ENCODE measurements at regions not wholly inside any gene's neighbourhood (a gene's known extent, or its start where the extent isn't known, plus 50 kb on each side); places are given as distances from the start of the nearest gene placed in this dataset.
"Not testable (repeated sequence)": the region's sequence is repeated elsewhere in the genome, so short reads cannot be mapped to it uniquely, and the experiment has no call there.

GRCh38 chr12:61188801-61189595 lies 1071.2 kb upstream of the USP15 start:
- in situ Hi-C loops (cut with HindIII; ENCODE audit: low sequenced_read_pairs): no loop called here
- no peak for DNase-seq (ENCODE audit: low spot score)

GRCh38 chr12:61213646-61214045 lies 1046.6 kb upstream of the USP15 start:
- in situ Hi-C loops (cut with HindIII; ENCODE audit: low sequenced_read_pairs): no loop called here
- DNase-seq (ENCODE audit: low spot score): no peak

GRCh38 chr12:61220337-61220736 lies 1039.9 kb upstream of the USP15 start:
- in situ Hi-C loops (cut with HindIII; ENCODE audit: low sequenced_read_pairs): no loop called here
- DNase-seq (ENCODE audit: low spot score): no peak

DNA sequence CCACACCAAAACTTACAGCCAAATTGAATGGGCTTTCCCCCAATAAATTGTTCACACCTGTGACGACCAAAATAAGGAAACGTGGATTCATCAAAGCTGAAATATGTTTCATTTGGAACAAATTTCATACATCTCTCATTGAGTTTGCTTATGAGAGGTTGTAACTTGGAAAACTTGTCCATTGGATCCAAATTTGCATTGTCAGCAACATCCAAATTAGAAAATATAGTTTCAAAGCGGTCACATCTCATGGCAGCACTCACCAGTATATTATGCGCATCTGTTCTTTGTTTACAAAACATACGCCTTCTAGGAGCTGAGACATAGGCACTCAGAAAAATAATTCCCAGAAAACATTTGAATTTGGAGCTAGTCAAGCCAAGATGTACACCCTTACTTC lies 1028.2 kb upstream of the USP15 start:
- in situ Hi-C loops (cut with HindIII; ENCODE audit: low sequenced_read_pairs): no loop called here

GRCh38 chr12:61250303-61250702 lies 1009.9 kb upstream of the USP15 start:
- in situ Hi-C loops (cut with HindIII; ENCODE audit: low sequenced_read_pairs): no loop called here
- DNase-seq (ENCODE audit: low spot score): no peak

More for the DNA sequence above, 1028.2 kb upstream of the USP15 start:
- DNase-seq (ENCODE audit: low spot score): no peak

GRCh38 chr12:61251076-61251475 lies 1009.1 kb upstream of the USP15 start:
- in situ Hi-C loops (cut with HindIII; ENCODE audit: low sequenced_read_pairs): no loop called here
- DNase-seq (ENCODE audit: low spot score): no peak

GRCh38 chr12:61254225-61254624 lies 1006.0 kb upstream of the USP15 start:
- in situ Hi-C loops (cut with HindIII; ENCODE audit: low sequenced_read_pairs): no loop called here
- no peak for DNase-seq (ENCODE audit: low spot score)

DNA sequence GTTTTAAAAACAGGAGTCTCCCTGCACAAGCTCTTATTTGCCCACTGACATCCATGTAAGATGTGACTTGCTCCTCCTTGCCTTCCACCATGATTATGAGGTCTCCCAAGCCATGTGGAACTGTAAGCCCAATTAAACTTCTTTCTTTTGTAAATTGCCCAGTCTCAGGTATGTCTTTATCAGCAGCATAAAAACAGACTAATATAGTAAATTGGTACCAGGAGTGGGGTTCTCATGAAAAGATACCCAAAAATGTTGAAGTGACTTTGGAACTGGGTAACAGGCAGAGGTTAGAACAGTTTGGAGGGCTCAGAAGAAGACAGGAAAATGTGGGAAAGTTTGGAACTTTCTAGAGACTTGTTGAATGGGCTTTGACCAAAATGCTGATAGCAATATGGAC lies 995.9 kb upstream of the USP15 start:
- DNase-seq (ENCODE audit: low spot score); in situ Hi-C loops (cut with HindIII; ENCODE audit: low sequenced_read_pairs): not testable (repeated sequence)

DNA sequence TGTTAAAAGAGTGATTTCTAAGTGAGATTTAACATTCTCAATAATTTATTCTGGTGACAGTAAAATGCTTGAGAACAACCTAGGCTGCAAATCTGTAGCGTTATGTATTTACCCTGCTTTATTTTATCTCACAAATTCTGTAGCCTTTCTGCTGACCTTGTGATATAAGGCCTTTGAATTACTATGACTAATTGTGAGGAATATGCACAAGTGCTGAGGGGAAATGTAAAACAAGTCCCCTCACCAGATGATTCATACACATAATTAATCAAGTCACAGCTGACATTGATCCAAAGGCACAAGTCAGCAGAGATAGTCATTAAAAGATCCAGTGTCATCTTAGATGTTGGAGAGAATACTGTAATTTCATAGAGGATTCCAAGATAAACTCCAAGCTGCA lies 992.7 kb upstream of the USP15 start:
- DNase-seq (ENCODE audit: low spot score): no peak
- in situ Hi-C loops (cut with HindIII; ENCODE audit: low sequenced_read_pairs): no loop called here

DNA sequence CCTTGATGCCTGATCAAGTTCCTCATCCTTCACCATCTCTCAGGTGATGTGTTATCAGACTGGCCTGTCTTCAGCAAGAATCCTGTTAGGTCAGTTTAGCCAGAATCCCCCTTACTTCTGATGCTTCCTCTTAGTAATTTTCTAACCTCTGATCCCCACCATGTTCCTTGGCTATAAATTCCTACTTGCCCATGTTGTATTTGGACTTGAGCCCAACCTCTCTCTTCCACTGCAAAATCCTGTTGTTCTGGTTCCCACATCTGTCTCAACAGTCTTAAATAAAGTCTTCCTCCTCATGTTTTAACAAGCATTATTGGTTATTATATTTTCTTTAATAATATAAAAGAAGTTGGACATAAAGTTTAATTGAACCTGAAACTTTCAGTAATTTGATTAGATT lies 987.8 kb upstream of the USP15 start:
- DNase-seq (ENCODE audit: low spot score): no peak
- in situ Hi-C loops (cut with HindIII; ENCODE audit: low sequenced_read_pairs): no loop called here

- in situ Hi-C loops (cut with HindIII; ENCODE audit: low sequenced_read_pairs): no loop called here
- DNase-seq (ENCODE audit: low spot score): no peak
Measured at GRCh38 chr12:61282790-61283575, 977.2 kb upstream of the USP15 start.

DNA sequence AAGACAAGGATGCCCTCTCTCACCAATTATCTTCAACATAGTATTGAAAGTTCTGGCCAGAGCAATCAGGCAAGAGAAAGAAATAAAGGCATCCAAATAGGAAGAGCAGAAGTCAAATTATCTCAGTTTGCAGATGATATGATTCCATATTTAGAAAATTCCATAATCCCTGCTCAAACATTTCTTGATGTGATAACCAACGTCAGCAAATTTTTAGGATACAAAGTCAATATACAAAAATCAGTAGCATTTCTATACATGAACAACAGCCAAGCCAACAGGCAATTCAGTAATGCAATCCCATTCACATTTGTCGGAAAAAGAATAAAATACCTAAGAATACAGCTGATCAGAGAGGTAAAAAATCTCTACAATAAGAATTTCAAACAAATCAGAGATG lies 969.7 kb upstream of the USP15 start:
- DNase-seq (ENCODE audit: low spot score): no peak
- in situ Hi-C loops (cut with HindIII; ENCODE audit: low sequenced_read_pairs): no loop called here

DNA sequence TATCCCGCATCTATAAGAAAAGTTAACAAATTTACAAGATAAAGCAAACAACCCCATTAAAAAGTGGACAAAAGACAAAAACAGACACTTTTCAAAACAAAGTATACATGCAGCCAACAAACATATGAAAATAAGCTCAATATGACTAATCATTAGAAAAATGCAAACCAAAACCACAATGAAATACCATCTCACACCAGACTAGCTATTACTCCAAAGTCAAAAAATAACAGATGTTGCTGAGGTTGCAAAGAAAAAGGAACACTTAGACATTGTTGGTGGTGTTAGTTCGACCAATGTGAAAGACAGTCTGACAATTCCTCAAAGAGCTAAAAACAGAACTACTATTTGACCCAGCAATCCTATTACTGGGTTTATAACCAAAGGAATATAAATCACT lies 968.6 kb upstream of the USP15 start:
- in situ Hi-C loops (cut with HindIII; ENCODE audit: low sequenced_read_pairs): no loop called here
- DNase-seq (ENCODE audit: low spot score): no peak

DNA sequence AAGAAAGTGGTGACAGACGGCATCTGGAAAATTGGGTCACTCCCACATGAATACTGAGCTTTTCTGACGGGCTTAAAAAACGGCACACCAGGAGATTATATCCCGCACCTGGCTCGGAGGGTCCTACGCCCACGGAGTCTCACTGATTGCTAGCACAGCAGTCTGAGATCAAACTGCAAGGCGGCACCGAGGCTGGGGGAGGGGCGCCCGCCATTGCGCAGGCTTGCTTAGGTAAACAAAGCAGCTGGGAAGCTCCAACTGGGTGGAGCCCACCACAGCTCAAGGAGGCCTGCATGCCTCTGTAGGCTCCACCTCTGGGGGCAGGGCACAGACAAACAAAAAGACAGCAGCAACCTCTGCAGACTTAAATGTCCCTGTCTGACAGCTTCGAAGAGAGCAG lies 966.2 kb upstream of the USP15 start:
- DNase-seq (ENCODE audit: low spot score); in situ Hi-C loops (cut with HindIII; ENCODE audit: low sequenced_read_pairs): not testable (repeated sequence)

- in situ Hi-C loops (cut with HindIII; ENCODE audit: low sequenced_read_pairs): no loop called here
- no peak for DNase-seq (ENCODE audit: low spot score)
Measured at GRCh38 chr12:61301817-61302216, 958.4 kb upstream of the USP15 start.

- no peak for DNase-seq (ENCODE audit: low spot score)
- in situ Hi-C loops (cut with HindIII; ENCODE audit: low sequenced_read_pairs): no loop called here
Measured at GRCh38 chr12:61302282-61302681, 957.9 kb upstream of the USP15 start.

DNA sequence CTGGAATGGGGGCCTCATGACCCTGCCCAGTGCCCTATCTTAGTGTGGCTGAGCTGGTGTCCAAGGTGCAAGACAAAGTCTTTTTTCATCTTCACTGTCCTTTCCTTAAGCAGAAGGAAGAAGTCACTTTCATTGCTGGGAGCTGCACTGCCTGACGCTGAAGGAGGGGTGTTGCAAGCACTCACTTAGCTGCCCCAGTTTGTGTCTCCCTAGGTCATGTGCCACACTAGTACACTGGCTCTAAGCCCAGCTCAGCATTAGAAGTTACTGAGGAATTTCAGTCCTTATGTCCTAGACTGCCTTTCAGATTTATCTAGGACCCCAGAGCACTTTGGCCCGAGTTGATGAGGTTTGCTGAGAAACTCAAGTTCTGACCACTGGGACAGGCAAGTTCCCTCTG lies 952.0 kb upstream of the USP15 start:
- in situ Hi-C loops (cut with HindIII; ENCODE audit: low sequenced_read_pairs): no loop called here
- DNase-seq (ENCODE audit: low spot score): no peak

- in situ Hi-C loops (cut with HindIII; ENCODE audit: low sequenced_read_pairs): no loop called here
- DNase-seq (ENCODE audit: low spot score): no peak
Measured at GRCh38 chr12:61311413-61311812, 948.8 kb upstream of the USP15 start.

DNA sequence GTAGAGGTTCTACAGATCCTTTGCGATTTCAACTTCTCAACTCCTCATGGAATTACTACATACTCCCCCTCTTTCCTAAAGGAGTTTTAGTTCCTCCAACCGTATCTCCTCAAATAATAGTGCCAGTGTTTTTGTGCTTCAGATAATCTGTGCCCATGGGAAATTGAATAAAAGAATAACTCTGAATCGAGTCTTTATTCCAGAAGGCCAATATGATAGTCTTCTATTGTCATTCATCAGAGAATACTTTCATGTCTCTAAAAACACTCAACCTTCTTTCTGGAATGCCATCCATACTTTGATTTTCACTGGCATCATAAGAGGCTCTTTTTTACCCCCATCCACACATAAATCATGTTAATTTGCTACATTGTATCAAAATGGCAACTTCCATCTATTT lies 911.3 kb upstream of the USP15 start:
- in situ Hi-C loops (cut with HindIII; ENCODE audit: low sequenced_read_pairs): no loop called here

DNA sequence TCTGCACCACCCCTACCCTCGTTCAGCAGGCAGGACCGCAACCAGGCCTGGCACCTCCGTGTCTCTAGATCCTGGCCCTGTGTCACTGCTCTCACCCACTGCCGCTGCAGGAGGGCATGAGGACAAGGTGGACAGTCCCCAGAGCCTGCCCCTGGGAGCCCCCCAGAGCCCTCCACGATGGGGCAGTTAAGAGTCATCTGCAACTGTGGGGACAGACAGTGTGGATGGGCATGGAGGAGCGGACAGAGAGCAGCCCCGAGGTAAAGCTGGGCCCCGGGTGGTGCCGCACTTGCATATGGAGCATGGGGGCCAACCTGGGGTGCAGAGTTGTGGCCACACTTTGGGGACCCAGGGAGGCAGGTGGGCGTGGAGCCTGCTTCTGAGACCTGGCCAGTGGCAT lies 905.1 kb upstream of the USP15 start:
- no peak for DNase-seq (ENCODE audit: low spot score)
- in situ Hi-C loops (cut with HindIII; ENCODE audit: low sequenced_read_pairs): no loop called here

More for the DNA sequence above, 911.3 kb upstream of the USP15 start:
- no peak for DNase-seq (ENCODE audit: low spot score)

DNA sequence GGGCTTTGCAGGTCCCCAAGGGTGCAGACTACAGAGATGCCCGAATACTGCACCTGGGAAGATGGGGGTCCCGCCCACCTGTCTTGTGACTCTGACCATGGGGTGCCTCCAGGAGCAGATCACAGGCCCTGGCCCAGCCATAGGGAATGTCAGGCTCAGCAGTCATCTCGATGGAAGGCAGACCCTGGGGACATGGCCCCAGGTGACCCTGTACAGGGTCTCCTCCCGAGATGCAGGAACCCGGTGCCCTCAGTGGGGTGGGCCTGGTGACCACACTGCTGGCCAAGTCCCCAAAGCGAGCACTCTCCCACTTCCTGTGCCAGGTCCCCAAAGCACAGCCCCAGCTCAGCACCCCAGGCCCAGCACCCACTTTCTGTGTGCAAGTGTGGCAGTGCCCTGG lies 903.7 kb upstream of the USP15 start:
- DNase-seq (ENCODE audit: low spot score): no peak
- in situ Hi-C loops (cut with HindIII; ENCODE audit: low sequenced_read_pairs): no loop called here

Measured in G401 (cell line).